Stomach (tissue), 8 donors: ENCODE measurements at regions not wholly inside any gene's neighbourhood (a gene's known extent, or its start where the extent isn't known, plus 50 kb on each side); places are given as distances from the start of the nearest gene placed in this dataset.

ENCODE experiments used
- DNase-seq, 2 donors: peaks; one replicate each; pipeline versions ENCODE4 v3.0.0 to v3.0.0-alpha.2; 2013 to 2019
- H3K27ac ChIP-seq, 5 donors: fragments of 200-600 bp in 4 of 5; sonication (generic) in 4 of 5; one replicate each; pipeline ENCODE4 v1.5.1; 2013 to 2019; ENCODE audit warnings: mild to moderate bottlenecking in 1 of 5, moderate library complexity in 1 of 5
- H3K27me3 ChIP-seq, 3 donors: fragments of 200-600 bp; sonication (generic); one replicate each; pipeline ENCODE4 v1.5.1; 2017 to 2019; ENCODE audit warnings: mixed run types in 1 of 3
- H3K36me3 ChIP-seq, 4 donors: fragments of 200-600 bp; sonication (generic); 1 replicate in 3 of 4; 2 replicates in 1 of 4; pipeline ENCODE4 v1.5.1; 2016 to 2019
- H3K4me1 ChIP-seq, 4 donors: fragments of 200-600 bp; sonication (generic); one replicate each; pipeline ENCODE4 v1.5.1; 2016 to 2019
- H3K4me3 ChIP-seq, 4 donors: fragments of 200-600 bp; sonication (generic) in 3 of 4; one replicate each; pipeline ENCODE4 v1.5.1; 2016 to 2019; ENCODE audit warnings: mild to moderate bottlenecking in 1 of 4
- H3K9me3 ChIP-seq, 4 donors: fragments of 200-600 bp; sonication (generic); one replicate each; pipeline ENCODE4 v1.5.1; 2016 to 2019
- EP300 ChIP-seq: sonication (generic); formaldehyde crosslinking; IDR thresholded peaks from one replicate; pipeline ENCODE4 v1.6.1; 2017; ENCODE audit warnings: antibody characterized with exemption
- POLR2A ChIP-seq, 4 donors: fragments of 450-650 bp; IDR thresholded peaks; one replicate each; pipeline ENCODE4 v1.6.1; 2016; ENCODE audit warnings: antibody characterized with exemption in 4 of 4, control low read depth in 2 of 4, mild to moderate bottlenecking in 1 of 4, moderate library complexity in 1 of 4
- POLR2AphosphoS5 ChIP-seq, 3 donors: sonication (generic); formaldehyde crosslinking; IDR thresholded peaks; one replicate each; pipeline ENCODE4 v1.6.1; 2016; ENCODE audit warnings: antibody characterized with exemption in 3 of 3
- WGBS, 5 donors: extraction: QIAGEN DNeasy Blood & Tissue Kit in 3 of 5; methylation state at CpG; one replicate each; pipeline versions ENCODE4 v1.1.5 to v1.1.7; 2013 to 2018; 5-methylcytosine and 5-hydroxymethylcytosine counted together
- intact Hi-C: fragments of 100-400 bp; cut with DNase I; formaldehyde crosslinking; loops from one replicate; pipeline ENCODE4 v1.15.1; 2023; ENCODE audit warnings: low total_unique reads
- TF ChIP-seq, protein P1 (sequence below), 7 experiments: fragments of 450-650 bp in 4 of 7; fragments of 200-600 bp in 3 of 7; sonication (generic) in 3 of 7; IDR thresholded peaks; one replicate each; pipeline ENCODE4 v1.5.1; 2016 to 2019; ENCODE audit warnings: antibody characterized with exemption in 7 of 7, control low read depth in 2 of 7, mild to moderate bottlenecking in 1 of 7
- donor health status: healthy with polysubstance abuse.
- donor health status: Bipolar disorder and iron deficiency.
- donor health status: healthy.

DNA sequence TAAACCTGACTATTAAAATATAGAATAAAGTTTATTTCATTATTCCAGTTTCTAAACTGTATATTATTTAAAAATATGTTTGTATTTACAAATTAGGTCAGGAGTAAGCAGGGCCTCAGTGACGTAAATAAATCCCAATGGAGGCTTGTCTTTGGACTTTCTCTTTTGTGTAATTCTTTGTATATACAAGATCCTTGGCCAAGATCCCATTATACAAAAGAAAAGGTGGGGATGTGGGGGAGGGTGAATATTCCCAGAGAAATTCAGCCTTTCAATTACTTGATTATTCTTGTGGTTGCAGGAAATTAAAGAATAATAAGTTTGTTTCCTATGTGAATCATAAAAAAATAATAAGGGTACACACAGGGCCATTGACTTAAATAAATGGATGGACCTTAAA, 178.7 kb upstream of the PRPS1L1 start:
- Histone ChIP-seq H3K9me3 (no peaks in the 10 kb centered on the region), H3K36me3 (no peaks in the 10 kb centered on the region), H3K4me1 (peaks cover 0 to 24% (median 0%) of the 10 kb centered on the region in 4 donors), H3K27ac (no peak overlapping the region), H3K27me3 (no peaks in the 10 kb centered on the region), H3K4me3 (no peak overlapping the region)
- intact Hi-C loops = no loop called here
- TF ChIP-seq, protein P1, sequence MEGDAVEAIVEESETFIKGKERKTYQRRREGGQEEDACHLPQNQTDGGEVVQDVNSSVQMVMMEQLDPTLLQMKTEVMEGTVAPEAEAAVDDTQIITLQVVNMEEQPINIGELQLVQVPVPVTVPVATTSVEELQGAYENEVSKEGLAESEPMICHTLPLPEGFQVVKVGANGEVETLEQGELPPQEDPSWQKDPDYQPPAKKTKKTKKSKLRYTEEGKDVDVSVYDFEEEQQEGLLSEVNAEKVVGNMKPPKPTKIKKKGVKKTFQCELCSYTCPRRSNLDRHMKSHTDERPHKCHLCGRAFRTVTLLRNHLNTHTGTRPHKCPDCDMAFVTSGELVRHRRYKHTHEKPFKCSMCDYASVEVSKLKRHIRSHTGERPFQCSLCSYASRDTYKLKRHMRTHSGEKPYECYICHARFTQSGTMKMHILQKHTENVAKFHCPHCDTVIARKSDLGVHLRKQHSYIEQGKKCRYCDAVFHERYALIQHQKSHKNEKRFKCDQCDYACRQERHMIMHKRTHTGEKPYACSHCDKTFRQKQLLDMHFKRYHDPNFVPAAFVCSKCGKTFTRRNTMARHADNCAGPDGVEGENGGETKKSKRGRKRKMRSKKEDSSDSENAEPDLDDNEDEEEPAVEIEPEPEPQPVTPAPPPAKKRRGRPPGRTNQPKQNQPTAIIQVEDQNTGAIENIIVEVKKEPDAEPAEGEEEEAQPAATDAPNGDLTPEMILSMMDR (IDR thresholded peaks at IDR 0.05) = no peak
- TF ChIP-seq POLR2A (IDR thresholded peaks at IDR 0.05) = no peak
- no peak for TF ChIP-seq POLR2AphosphoS5 (IDR thresholded peaks at IDR 0.05)
- no peak for TF ChIP-seq EP300
- DNase-seq = no peak
- WGBS, 5 donors = 41 to 64% (median 58%) methylated on average over 1 of the region's 1 CpG

DNA sequence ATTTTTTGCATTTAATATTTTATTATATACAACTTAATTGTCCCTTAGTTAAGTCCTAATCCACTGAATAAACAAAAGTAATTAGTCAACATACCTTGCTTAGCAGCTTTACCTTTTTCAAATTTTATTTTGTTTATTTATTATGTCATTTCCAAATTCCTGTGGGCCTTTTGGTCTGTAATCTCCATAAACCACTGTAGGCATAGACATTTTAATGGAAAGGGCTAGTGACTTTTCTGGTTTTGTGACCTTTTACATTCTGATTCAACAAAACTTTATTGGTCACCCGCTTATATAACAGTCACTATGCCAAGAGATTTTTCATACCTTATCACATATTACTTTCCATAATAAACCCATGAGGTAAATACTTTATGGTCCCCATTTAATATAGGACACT, 181.3 kb upstream of the PRPS1L1 start:
- intact Hi-C loops = no loop called here

DNA sequence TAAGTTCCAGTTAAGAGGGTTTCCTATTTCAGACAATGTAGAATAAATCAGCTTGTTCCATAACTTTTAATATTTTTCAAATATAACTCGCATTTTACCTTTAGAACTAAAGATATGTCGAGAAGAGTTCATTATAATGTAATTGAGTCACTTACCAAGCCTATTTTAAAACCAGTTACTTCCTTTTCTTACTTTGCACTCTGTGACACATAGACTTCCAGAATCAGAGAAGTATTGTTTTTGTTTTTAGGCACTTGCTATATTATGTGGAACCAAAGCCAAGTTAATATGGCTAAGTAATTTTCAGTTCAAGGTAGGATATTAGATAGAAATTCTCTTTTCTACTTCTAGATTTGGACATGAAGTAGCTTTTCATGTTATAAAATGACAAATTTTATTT, 182.7 kb upstream of the PRPS1L1 start:
- 82 to 87% (median 85%) methylated on average over 2 of the region's 2 CpGs for WGBS, 5 donors
- no peak for DNase-seq
- intact Hi-C loops = no loop called here
- H3K27ac ChIP-seq = no peak overlapping the region
- peaks cover 0 to 7% (median 0%) of the 10 kb centered on the region in 4 donors for H3K4me1 ChIP-seq
- H3K4me3 ChIP-seq = no peak overlapping the region
- H3K36me3 ChIP-seq = no peaks in the 10 kb centered on the region
- H3K27me3 ChIP-seq = no peaks in the 10 kb centered on the region
- TF ChIP-seq POLR2AphosphoS5 (IDR thresholded peaks at IDR 0.05) (no peak), POLR2A (IDR thresholded peaks at IDR 0.05) (no peak), EP300 (no peak)
- TF ChIP-seq, protein P1 (IDR thresholded peaks at IDR 0.05) = no peak
- H3K9me3 ChIP-seq = no peaks in the 10 kb centered on the region

More for the DNA sequence above, 181.3 kb upstream of the PRPS1L1 start:
- Histone ChIP-seq H3K4me1 (peaks cover 0 to 7% (median 0%) of the 10 kb centered on the region in 4 donors), H3K27me3 (no peaks in the 10 kb centered on the region), H3K36me3 (no peaks in the 10 kb centered on the region), H3K4me3 (no peak overlapping the region), H3K27ac (no peak overlapping the region), H3K9me3 (no peaks in the 10 kb centered on the region)
- DNase-seq = no peak
- no peak for TF ChIP-seq POLR2A (IDR thresholded peaks at IDR 0.05)
- no peak for TF ChIP-seq POLR2AphosphoS5 (IDR thresholded peaks at IDR 0.05)
- no peak for TF ChIP-seq EP300
- TF ChIP-seq, protein P1 (IDR thresholded peaks at IDR 0.05) = no peak
- WGBS, 5 donors = 83 to 93% (median 89%) methylated on average over 1 of the region's 1 CpG

DNA sequence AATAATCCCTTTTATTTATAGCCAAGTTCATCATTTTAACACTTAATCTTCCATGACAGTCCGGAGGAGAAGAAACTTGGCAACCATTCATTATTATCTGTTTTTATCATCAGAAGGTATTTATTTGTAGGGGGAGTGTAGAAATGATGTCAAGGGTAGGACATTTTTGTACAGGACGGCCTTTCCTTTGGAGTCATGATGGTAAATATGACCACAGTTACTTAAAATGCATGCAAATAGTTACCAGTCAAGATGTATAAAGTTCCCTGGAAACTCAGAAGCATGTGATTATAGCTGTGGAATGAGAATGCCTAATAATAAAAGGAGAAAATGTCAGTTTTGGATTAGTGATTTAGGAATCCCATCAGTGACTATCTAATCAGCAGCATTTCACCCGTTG, 183.1 kb upstream of the PRPS1L1 start:
- no peaks in the 10 kb centered on the region for H3K36me3 ChIP-seq
- H3K4me3 ChIP-seq = no peak overlapping the region
- no peaks in the 10 kb centered on the region for H3K9me3 ChIP-seq
- intact Hi-C loops = no loop called here
- 77 to 89% (median 81%) methylated on average over 3 of the region's 3 CpGs for WGBS, 5 donors
- H3K4me1 ChIP-seq = peaks cover 0 to 7% (median 0%) of the 10 kb centered on the region in 4 donors
- no peak overlapping the region for H3K27ac ChIP-seq
- no peaks in the 10 kb centered on the region for H3K27me3 ChIP-seq
- no peak for DNase-seq
- TF ChIP-seq POLR2A (IDR thresholded peaks at IDR 0.05) (no peak), POLR2AphosphoS5 (IDR thresholded peaks at IDR 0.05) (no peak), EP300 (no peak)
- TF ChIP-seq, protein P1 (IDR thresholded peaks at IDR 0.05) = no peak
